ENCODE measurements at regions not wholly inside any gene's neighbourhood (a gene's known extent, or its start where the extent isn't known, plus 50 kb on each side); places are given as distances from the start of the nearest gene placed in this dataset.

DNA sequence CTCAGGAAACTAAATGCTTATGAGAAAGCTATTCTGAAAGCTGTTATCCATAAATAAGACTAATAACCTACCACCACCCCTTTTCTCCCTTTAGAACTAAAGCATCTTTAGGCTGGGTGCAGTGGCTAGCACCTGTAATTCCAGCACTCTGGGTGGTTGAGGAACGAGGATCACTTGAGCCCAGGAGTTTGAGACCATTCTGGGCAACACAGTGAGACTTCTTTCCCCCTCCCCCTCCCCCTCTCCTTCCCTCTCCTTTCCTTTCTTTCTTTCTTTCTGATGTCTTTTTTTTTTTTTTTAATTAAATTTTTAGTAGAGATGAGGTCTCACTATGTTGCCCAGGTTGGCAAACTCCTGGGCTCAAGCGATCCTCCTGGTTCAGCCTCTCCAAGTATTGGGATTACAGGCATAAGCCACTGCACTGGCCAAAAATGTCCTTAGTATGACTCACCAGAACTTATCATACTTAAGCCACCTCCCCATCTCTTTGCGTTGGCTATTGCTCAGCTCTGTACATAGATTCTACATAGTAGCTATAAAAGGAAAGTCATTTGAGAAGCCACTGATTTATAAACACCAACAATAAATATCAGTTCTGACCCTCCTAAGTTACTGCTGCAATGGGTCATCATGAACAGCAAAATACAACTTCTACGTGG, 54.8 kb upstream of the SPDEF start:
- peak; percentile 66 for DNase-seq (ENCODE audit: low read depth)
- no peak overlapping the region for H3K4me3 ChIP-seq (ENCODE audit: low read length)
- TF ChIP-seq, protein P1, sequence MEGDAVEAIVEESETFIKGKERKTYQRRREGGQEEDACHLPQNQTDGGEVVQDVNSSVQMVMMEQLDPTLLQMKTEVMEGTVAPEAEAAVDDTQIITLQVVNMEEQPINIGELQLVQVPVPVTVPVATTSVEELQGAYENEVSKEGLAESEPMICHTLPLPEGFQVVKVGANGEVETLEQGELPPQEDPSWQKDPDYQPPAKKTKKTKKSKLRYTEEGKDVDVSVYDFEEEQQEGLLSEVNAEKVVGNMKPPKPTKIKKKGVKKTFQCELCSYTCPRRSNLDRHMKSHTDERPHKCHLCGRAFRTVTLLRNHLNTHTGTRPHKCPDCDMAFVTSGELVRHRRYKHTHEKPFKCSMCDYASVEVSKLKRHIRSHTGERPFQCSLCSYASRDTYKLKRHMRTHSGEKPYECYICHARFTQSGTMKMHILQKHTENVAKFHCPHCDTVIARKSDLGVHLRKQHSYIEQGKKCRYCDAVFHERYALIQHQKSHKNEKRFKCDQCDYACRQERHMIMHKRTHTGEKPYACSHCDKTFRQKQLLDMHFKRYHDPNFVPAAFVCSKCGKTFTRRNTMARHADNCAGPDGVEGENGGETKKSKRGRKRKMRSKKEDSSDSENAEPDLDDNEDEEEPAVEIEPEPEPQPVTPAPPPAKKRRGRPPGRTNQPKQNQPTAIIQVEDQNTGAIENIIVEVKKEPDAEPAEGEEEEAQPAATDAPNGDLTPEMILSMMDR (conservative IDR thresholded peaks at IDR 0.05; ENCODE audit: low read depth, low read length): no peak

DNA sequence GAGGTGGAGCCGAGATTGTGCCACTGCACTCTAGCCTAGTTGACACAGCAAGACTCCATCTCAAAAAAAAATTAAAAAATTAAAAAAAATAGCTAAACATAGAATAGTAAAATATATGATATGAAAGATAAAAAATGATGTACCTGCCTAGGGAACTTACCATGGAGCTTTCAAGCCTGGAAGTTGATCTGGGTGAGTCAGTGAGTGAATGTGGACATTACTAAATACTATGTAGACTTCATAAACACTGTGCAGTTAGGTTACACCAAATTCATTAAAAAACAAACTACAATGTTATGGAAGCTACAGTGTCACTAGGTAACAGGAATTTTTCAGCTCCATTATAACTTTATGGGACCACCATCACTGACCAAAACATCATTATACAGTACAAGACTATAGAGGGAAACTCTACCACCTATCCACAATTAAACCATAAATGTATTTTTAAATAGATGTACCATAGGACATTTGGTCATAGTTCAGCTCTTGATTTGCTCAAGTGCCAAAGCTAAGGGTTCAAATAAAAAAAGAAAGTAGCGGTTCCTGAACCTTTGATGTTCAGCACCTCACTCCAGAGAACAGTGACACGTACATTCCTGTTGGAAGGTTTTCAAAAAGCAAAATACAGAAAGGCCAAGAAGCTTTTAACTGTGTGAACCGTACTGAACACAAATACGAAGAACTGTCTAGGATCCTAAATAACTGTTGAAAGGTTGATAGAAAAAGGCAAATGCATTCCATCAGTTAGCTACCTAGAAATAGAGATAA, 52.4 kb upstream of the SPDEF start:
- no peak overlapping the region for H3K4me3 ChIP-seq (ENCODE audit: low read length)
- DNase-seq (ENCODE audit: low read depth): no peak
- TF ChIP-seq, protein P1 (conservative IDR thresholded peaks at IDR 0.05; ENCODE audit: low read depth, low read length): no peak

DNA sequence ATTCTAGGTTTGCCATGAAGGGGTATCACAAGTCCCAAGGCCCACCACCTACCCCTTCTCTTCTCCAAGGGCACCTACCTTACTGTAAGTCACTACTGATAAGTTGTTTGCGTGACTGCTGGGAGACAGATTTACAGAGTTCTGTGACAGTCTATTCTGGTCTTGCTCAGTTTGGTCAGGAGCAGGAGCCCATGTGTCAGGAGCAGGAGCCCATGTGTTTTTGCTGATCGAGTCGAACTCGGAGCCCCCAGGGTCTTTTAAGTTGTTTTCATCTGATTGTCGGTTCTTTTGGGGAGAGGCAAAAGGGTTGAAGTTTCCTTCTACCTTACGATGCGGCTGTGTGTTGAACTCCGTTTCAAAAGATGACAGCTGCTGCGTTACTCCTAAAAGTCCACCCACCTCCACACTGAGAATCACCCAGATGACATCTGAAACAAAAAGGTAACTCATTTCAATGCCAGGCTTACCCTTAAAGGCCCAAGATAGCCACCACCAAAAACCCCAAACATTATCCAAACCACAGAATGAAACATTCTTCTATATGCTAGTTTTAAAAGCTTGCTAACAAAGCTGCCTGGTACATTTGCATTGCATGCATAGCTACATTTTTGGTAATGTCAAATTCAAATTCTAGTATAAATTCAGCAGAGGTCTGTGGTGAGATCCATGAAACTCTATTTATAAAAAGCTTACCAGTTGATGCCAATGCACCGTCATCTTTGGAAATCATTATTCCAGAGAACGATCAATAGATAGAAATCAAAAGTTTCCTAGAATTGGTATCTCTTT, 50.5 kb upstream of the SPDEF start:
- no peak overlapping the region for H3K4me3 ChIP-seq (ENCODE audit: low read length)
- TF ChIP-seq, protein P1 (conservative IDR thresholded peaks at IDR 0.05; ENCODE audit: low read depth, low read length): no peak
- no peak for DNase-seq (ENCODE audit: low read depth)
